ENCODE measurements at regions not wholly inside any gene's neighbourhood (a gene's known extent, or its start where the extent isn't known, plus 50 kb on each side); places are given as distances from the start of the nearest gene placed in this dataset.
"Not testable (repeated sequence)": the region's sequence is repeated elsewhere in the genome, so short reads cannot be mapped to it uniquely, and the experiment has no call there.

DNA sequence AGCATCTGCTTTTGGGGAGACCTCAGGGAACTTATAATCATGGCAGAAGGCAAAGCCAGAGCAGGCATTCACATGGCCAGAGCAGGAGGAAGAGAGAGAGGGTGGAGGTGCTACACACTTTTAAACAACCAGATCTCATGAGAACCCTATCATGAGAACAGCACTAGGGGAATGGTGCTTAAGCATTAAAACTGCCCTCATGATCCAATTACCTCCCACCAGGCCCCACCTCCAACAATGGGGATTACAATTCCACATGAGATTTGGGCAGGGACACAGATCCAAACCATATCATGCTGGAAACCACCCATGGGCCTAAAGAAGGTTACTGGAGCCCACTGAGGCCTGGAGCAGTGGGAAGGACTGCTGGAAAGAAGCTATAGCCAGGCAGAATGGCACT, 66.9 kb upstream of the CHST1 start (continued):
- TF ChIP-seq PREB (CRISPR knock-in tag; IDR thresholded peaks at IDR 0.05), result no peak

- FAIRE-seq; H3K4me3 ChIP-seq (replicated peaks in 1 of 3; ENCODE audit: insufficient read depth in 1 of 3, low read depth in 2 of 3, low read length in 3 of 3); ATAC-seq; intact Hi-C loops (cut with micrococcal nuclease; ENCODE audit: unreplicated experiment); H3K27ac ChIP-seq (ENCODE audit: extremely low read length, insufficient read depth, low read length); H3K9me3 ChIP-seq (ENCODE audit: low read length); H4K20me1 ChIP-seq (ENCODE audit: insufficient read depth, low read length); H3K36me3 ChIP-seq (replicated peaks in 1 of 2; ENCODE audit: control insufficient read depth in 1 of 2, insufficient read depth in 2 of 2, low read length in 2 of 2); H3K4me2 ChIP-seq (ENCODE audit: low read depth, low read length); H2AFZ ChIP-seq (ENCODE audit: low read length); BruUV-seq (replicated peaks); POLR2A ChIA-PET; H3K4me1 ChIP-seq (ENCODE audit: insufficient read depth, low read length); H3K9ac ChIP-seq (ENCODE audit: insufficient read depth, low read depth, low read length); DNase-seq (ENCODE audit: low spot score); H3K79me2 ChIP-seq (ENCODE audit: insufficient read depth, low read length); CTCF ChIA-PET (ENCODE audit: low intra/inter-chr PET ratio, low total read pairs); in situ Hi-C loops (cut with HindIII; ENCODE audit: extremely low pct_ligation_motif_present, low pct_unique_long_range_greater_than_20kb): not testable (repeated sequence)
- peaks cover 0 to 10% of the 10 kb centered on the region in 2 experiments; a peak in 1 of 5 replicates for H3K27me3 ChIP-seq (ENCODE audit: control insufficient read depth in 1 of 2, insufficient read depth in 2 of 2, low read length in 2 of 2)
- WGBS (ENCODE audit: low lambda C conversion rate), result 13% methylated on average over 4 of the region's 4 CpGs
Measured at GRCh38 chr11:45731171-45731570, 65.7 kb upstream of the CHST1 start.

DNA sequence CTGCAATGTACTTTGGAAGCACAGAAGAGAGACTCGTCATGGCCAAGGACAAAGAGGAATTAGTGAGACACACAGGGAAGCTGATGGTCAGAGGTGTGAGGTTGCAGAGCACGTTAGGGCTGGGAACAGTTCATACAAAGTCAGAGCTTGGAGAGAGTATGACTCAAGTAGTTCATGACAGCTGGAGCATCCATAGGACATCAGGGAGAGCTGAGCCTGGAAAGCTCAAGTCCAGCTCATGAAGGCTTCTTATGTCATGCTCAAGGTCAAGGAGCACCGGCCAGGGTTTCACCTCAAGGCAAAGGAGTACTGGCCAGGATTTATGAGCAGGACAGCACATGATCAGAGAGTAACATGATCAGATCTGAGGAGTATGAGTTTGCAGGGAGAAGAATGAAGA, 64.6 kb upstream of the CHST1 start:
- Histone ChIP-seq H3K36me3 (replicated peaks in 1 of 2; ENCODE audit: control insufficient read depth in 1 of 2, insufficient read depth in 2 of 2, low read length in 2 of 2) (no peaks in the 10 kb centered on the region), H3K79me2 (ENCODE audit: insufficient read depth, low read length) (no peaks in the 10 kb centered on the region), H3K9ac (ENCODE audit: insufficient read depth, low read depth, low read length) (no peak overlapping the region), H3K4me2 (ENCODE audit: low read depth, low read length) (no peak overlapping the region), H3K4me3 (replicated peaks in 1 of 3; ENCODE audit: insufficient read depth in 1 of 3, low read depth in 2 of 3, low read length in 3 of 3) (no peak overlapping the region), H4K20me1 (ENCODE audit: insufficient read depth, low read length) (no peaks in the 10 kb centered on the region), H3K27me3 (ENCODE audit: control insufficient read depth in 1 of 2, insufficient read depth in 2 of 2, low read length in 2 of 2) (peaks cover 0 to 14% of the 10 kb centered on the region in 2 experiments; a peak in 1 of 5 replicates), H2AFZ (ENCODE audit: low read length) (no peak overlapping the region), H3K4me1 (ENCODE audit: insufficient read depth, low read length) (no peaks in the 10 kb centered on the region), H3K27ac (ENCODE audit: extremely low read length, insufficient read depth, low read length) (no peak overlapping the region), H3K9me3 (ENCODE audit: low read length) (no peaks in the 10 kb centered on the region)
- no peak for TF ChIP-seq ZNF577 (CRISPR knock-in tag; IDR thresholded peaks at IDR 0.05; ENCODE audit: borderline replicate concordance, low read depth)
- no peak for TF ChIP-seq ZNF569 (CRISPR knock-in tag; IDR thresholded peaks at IDR 0.05; ENCODE audit: borderline replicate concordance)
- no peak for TF ChIP-seq ZNF776 (CRISPR knock-in tag; IDR thresholded peaks at IDR 0.05)
- TF ChIP-seq ISX (CRISPR knock-in tag; conservative IDR thresholded peaks at IDR 0.05), result no peak
- no peak for TF ChIP-seq EEA1 (CRISPR knock-in tag; IDR thresholded peaks at IDR 0.05; ENCODE audit: borderline replicate concordance)
- no peak for TF ChIP-seq ZFP41 (CRISPR knock-in tag; IDR thresholded peaks at IDR 0.05; ENCODE audit: borderline replicate concordance)
- no peak for TF ChIP-seq TAF15 (IDR thresholded peaks at IDR 0.05; ENCODE audit: low read depth, low read length, poor library complexity, severe bottlenecking)
- TF ChIP-seq CBX1 (IDR thresholded peaks at IDR 0.05; ENCODE audit: low read depth), result no peak
- WGBS (ENCODE audit: low lambda C conversion rate), result 0% methylated on average over 3 of the region's 3 CpGs
- ChIA-PET CTCF (ENCODE audit: low intra/inter-chr PET ratio, low total read pairs) (no interaction called here), POLR2A (no interaction called here)
- ATAC-seq, result no peak
- in situ Hi-C loops (cut with HindIII; ENCODE audit: extremely low pct_ligation_motif_present, low pct_unique_long_range_greater_than_20kb), result no loop called here
- DNase-seq (ENCODE audit: low spot score), result no peak
- no peak for FAIRE-seq
- no TSS peak for BruUV-seq (replicated peaks)
- intact Hi-C loops (cut with micrococcal nuclease; ENCODE audit: unreplicated experiment), result no loop called here
